HG03039 (cell line): ENCODE measurements at regions not wholly inside any gene's neighbourhood (a gene's known extent, or its start where the extent isn't known, plus 50 kb on each side); places are given as distances from the start of the nearest gene placed in this dataset.

Source experiments
- ATAC-seq: cut with Tn5 transposase; IDR thresholded peaks from one replicate; pipeline ENCODE4 v1.9.1; 2021; ENCODE audit warnings: mild to moderate bottlenecking, moderate library complexity; ENCODE audit not compliant: unreplicated experiment

DNA sequence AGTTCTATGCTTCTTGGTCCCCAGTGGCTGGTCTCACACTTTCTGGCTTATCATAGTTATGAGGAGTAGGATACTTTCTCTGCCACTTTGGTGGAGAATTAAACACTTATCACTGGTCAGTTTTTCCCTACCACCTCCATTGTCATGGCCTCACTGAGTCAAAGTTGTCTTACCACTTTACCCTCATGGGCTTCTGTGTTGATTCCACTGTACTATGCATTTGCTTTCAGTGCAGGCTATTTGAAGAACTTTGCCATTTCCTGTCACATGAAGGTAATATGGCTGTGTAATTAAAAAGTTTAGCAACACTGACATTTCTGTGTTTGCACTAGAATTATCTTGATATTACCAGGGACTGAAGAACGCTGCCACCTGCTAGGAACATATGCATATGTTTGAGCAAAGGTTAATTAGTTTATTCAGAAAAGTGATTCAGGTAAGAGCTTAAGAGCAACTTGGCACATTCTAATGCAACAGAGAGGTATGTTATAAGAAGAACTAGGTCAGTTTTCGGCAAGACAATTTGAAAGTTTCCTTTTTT, 377.3 kb downstream of the PDCD6IP start:
- ATAC-seq, result no peak

DNA sequence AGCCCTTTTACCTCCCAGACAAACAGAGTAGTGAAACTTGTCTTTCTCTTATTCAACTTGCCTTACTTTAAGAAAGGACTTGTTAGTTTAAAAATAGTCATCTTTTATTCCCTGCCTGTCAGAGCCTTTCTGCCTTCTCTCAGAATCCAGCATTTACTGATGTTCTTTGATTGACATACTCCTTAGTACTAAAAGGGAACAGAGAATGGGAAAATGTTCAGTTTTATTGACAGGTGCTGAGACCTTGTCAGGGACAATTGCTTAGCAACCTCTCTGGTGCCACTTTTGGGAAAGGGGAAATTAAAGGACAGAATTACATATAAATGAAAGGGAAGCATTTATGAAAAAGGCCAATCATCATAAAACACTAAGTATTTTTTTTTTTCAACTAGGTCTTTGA, 378.3 kb downstream of the PDCD6IP start:
- no peak for ATAC-seq

GRCh38 chr3:34178415-34178814, 380.0 kb downstream of the PDCD6IP start:
- ATAC-seq, result no peak

- ATAC-seq, result no peak
Observed at GRCh38 chr3:34179716-34180115, 381.3 kb downstream of the PDCD6IP start.

- ATAC-seq, result no peak
Observed at GRCh38 chr3:34180532-34180931, 382.1 kb downstream of the PDCD6IP start.

- no peak for ATAC-seq
Observed at GRCh38 chr3:34183114-34183513, 384.7 kb downstream of the PDCD6IP start.

DNA sequence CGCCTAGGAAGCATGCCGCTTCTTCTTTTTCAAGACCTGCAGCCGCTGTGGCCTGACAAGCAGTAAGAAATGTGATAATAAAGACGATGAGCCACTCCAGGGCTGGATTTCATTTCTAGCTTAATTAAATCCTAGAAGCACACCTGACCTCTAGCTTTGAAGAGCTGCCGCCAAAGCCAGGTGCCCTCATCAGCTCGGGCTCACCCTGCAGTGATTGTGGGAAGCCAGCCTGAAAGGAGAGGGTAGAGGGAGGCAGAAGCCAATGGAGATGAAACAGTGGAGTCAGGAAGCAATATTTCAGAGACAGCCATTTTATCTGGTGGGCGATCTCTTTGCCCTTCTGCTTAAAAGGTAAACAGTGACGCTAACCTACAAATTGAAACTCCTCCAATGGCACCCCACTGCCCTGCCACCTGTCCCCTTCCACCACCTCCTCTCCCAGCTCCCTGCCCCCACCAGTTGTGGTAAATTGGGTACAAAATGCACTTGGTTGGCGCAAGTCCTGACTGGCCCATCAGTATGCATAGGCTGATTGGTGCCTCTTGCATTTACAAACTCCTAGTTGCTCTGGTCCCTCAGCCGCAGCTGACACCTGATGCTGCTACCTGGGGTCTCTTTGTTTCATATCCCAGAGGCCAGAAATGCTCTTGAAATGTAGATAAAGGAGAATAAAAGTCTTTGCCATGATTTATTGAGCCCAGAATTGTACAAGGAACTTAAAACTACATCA, 385.3 kb downstream of the PDCD6IP start:
- ATAC-seq, result no peak

- no peak for ATAC-seq
Observed at GRCh38 chr3:34185301-34185700, 386.9 kb downstream of the PDCD6IP start.

DNA sequence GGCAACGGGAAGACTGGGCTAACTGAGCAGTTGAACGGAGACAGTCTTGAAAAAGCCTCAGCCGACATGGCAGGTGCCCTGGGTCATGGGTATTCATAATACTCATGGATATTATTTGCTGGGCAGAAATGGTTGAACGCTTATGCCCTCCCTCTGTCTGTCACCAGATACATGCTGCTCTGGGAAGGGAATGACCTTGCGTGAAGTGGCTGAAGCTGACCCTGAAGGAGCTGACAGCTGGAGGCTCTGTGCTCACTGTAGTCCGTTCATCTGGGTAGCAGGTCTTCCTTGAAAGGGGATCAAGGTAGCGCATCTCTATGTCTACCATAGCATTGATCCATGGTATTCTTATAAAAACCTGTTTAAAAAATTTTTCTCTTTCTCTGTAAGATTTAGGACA, 390.7 kb downstream of the PDCD6IP start:
- no peak for ATAC-seq

DNA sequence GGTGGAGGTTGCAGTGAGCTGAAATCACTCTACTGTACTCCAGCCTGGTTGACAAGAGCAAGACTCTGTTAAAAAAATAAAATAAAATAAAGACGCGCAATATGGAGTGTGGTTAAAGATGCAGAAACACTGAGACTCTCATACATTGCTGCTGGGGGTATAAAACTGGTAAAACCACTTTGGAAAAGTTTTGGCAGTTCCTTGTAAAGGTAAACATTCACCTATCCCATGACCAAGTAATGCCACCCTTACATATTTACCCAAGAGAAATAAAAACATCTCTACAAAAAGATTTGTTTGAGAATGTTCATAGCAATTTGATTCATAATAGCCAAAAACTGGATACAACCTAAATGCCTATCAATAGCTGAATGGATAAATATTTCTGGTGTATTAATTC, 398.5 kb downstream of the PDCD6IP start:
- ATAC-seq, result no peak

- ATAC-seq, result no peak
Observed at GRCh38 chr3:34198309-34198708, 399.9 kb downstream of the PDCD6IP start.

- ATAC-seq, result peak; percentile 86
Observed at GRCh38 chr3:34200576-34200975, 402.1 kb downstream of the PDCD6IP start.

GRCh38 chr3:34202975-34203374, 404.5 kb downstream of the PDCD6IP start:
- no peak for ATAC-seq

- no peak for ATAC-seq
Observed at GRCh38 chr3:34203386-34203785, 405.0 kb downstream of the PDCD6IP start.

DNA sequence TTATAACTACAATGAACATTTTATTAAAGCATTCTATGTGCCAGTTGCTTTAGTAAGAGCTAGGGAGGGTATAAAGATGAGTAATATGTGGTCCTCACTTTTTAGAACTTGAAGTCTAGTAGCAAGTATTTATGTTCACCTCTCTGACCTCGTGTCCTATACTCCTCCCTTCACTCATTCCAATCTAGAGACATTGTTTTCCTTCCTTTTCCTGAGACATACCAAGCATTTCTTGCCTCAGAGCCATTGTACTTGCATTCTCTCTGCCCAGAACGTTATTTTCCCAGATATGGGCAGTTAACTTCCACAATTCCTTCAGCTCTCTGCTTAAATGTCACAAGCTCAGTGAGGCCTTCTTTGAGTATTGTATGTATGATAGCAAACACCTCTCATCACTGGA, 408.6 kb downstream of the PDCD6IP start:
- ATAC-seq, result no peak

DNA sequence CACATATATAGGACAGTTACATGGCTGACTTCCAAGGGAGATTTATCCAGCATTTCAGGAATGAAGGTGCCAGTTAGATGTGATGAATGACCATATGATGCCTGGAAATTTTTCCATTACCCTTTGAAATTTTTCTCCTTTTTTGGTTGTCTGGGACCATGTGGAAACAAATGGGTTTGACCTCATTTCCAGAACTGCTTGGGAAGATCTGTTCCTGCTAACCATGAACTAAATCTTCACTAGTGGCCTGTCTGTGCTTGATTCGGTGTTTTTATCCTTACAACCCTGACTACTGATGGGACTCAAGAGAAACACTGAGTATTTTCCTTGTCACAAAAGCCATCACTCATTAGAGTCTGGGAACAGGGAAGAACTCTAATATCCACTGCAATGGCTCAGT, 409.4 kb downstream of the PDCD6IP start:
- ATAC-seq, result no peak

DNA sequence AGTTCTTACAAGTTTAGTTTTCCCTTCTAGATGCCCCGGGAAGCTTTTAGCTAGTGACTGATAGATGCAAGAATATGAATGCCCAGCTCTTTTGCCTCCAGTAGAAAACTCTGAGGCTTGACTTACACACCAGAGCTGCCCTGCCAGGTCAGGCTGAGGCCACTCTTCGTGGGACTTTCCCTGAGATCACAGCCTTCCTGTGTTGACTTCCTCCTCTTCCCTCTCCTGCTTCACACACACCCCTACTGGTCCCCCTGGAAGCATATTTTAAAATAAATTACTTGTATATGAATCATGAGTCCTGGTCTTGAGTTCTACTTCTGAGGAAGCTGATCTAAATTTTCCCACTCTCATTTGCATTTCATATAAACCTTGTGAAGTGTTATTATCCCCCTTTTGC, 413.7 kb downstream of the PDCD6IP start:
- ATAC-seq, result no peak

DNA sequence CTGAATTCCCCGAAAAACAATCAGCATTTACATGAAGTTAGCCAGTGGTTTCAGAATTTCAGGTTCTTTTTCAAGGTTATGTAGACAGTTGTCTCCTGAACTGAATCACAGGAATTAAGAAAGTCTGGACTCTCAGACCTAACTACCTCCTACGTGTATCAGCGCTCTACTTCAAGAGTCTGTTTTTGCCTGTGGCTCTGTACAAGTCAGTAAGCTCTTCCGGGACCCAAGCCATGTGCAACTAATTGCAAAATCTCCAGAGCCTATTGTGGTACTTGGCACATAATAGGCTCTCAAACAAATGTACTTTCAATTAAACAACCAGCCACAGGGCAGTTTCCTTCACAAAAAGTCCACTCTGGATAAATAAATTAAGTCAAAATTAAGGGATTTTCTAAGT, 414.2 kb downstream of the PDCD6IP start:
- ATAC-seq, result no peak

- no peak for ATAC-seq
Observed at GRCh38 chr3:34213478-34213877, 415.0 kb downstream of the PDCD6IP start.

- no peak for ATAC-seq
Observed at GRCh38 chr3:34216711-34217335, 418.4 kb downstream of the PDCD6IP start.

GRCh38 chr3:34218706-34219385, 420.4 kb downstream of the PDCD6IP start:
- no peak for ATAC-seq

GRCh38 chr3:34219556-34219955, 421.1 kb downstream of the PDCD6IP start:
- no peak for ATAC-seq
